Sigmoid colon (tissue), 4 donors: ENCODE measurements at regions not wholly inside any gene's neighbourhood (a gene's known extent, or its start where the extent isn't known, plus 50 kb on each side); places are given as distances from the start of the nearest gene placed in this dataset.

Source experiments
- POLR2A ChIP-seq, 2 donors: fragments of 450-650 bp; IDR thresholded peaks; one replicate each; pipeline ENCODE4 v1.6.1; 2016; ENCODE audit warnings: antibody characterized with exemption in 2 of 2, mild to moderate bottlenecking in 2 of 2, moderate library complexity in 2 of 2
- POLR2AphosphoS5 ChIP-seq, 4 donors: sonication (generic); formaldehyde crosslinking; IDR thresholded peaks; one replicate each; pipeline ENCODE4 v1.6.1; 2017; ENCODE audit warnings: antibody characterized with exemption in 4 of 4
- TF ChIP-seq, protein P1 (sequence below), 4 experiments: fragments of 450-650 bp in 3 of 4; fragments of 200-600 bp in 1 of 4; IDR thresholded peaks; one replicate each; pipeline ENCODE4 v1.5.1; 2016 to 2019; ENCODE audit warnings: antibody characterized with exemption in 4 of 4, mild to moderate bottlenecking in 3 of 4, moderate library complexity in 2 of 4

DNA sequence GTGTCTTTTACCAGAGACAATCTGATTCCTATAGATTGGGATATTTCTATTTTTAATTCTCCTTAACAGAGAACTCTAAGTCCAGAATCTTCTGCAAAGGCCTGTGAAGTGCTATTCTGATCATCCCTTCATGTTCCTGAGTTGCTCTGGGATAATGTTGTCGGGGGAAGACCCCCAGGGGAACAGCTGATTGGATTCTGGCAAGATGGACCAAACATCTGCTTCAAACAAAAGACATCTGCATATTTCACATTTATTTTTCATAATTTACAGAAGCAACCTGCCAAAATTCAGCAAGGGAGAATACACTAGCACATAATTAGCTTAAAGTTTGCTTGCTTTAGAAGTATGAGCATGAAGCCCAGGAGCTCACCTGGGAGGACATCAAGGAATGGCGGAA, 116.0 kb upstream of the ETAA1 start:
- TF ChIP-seq, protein P1, sequence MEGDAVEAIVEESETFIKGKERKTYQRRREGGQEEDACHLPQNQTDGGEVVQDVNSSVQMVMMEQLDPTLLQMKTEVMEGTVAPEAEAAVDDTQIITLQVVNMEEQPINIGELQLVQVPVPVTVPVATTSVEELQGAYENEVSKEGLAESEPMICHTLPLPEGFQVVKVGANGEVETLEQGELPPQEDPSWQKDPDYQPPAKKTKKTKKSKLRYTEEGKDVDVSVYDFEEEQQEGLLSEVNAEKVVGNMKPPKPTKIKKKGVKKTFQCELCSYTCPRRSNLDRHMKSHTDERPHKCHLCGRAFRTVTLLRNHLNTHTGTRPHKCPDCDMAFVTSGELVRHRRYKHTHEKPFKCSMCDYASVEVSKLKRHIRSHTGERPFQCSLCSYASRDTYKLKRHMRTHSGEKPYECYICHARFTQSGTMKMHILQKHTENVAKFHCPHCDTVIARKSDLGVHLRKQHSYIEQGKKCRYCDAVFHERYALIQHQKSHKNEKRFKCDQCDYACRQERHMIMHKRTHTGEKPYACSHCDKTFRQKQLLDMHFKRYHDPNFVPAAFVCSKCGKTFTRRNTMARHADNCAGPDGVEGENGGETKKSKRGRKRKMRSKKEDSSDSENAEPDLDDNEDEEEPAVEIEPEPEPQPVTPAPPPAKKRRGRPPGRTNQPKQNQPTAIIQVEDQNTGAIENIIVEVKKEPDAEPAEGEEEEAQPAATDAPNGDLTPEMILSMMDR (IDR thresholded peaks at IDR 0.05): no peak
- no peak for TF ChIP-seq POLR2AphosphoS5 (IDR thresholded peaks at IDR 0.05)
- TF ChIP-seq POLR2A (IDR thresholded peaks at IDR 0.05): no peak
